SK-N-SH treated with all-trans-retinoic acid at 6 μM for 48 hours (cell line): ENCODE measurements at regions not wholly inside any gene's neighbourhood (a gene's known extent, or its start where the extent isn't known, plus 50 kb on each side); places are given as distances from the start of the nearest gene placed in this dataset.

Experiments used
- ATAC-seq: fragments of 200-7000 bp; cut with Tn5 transposase; 3 replicates; pipeline ENCODE4 v1.9.1; 2020; ENCODE audit warnings: mild to moderate bottlenecking, moderate library complexity
- ARNTL ChIP-seq: fragments of 450-650 bp; formaldehyde crosslinking; IDR thresholded peaks from 2 replicates; pipeline ENCODE4 v1.5.0; 2020; ENCODE audit warnings: low read depth, mild to moderate bottlenecking, moderate library complexity, borderline replicate concordance
- CSDC2 ChIP-seq: fragments of 250-450 bp; sonication (Bioruptor Pico); IDR thresholded peaks from 2 replicates; pipeline ENCODE4 v1.5.0; 2020; ENCODE audit warnings: mild to moderate bottlenecking, moderate library complexity
- ESRRG ChIP-seq: fragments of 250-450 bp; sonication (Bioruptor Pico); IDR thresholded peaks from 2 replicates; pipeline ENCODE4 v1.6.1; 2021; ENCODE audit warnings: mild to moderate bottlenecking
- ISL1 ChIP-seq: fragments of 250-450 bp; sonication (Bioruptor Pico); IDR thresholded peaks from 2 replicates; pipeline ENCODE4 v2.1.2; 2022; ENCODE audit warnings: mild to moderate bottlenecking, moderate library complexity
- PPARA ChIP-seq: fragments of 250-450 bp; sonication (Bioruptor Pico); IDR thresholded peaks from 2 replicates; pipeline ENCODE4 v1.5.0; 2020; ENCODE audit warnings: mild to moderate bottlenecking, borderline replicate concordance
- RARB ChIP-seq: fragments of 250-450 bp; sonication (Bioruptor Pico); IDR thresholded peaks from 2 replicates; pipeline ENCODE4 v1.8.0; 2021; ENCODE audit warnings: mild to moderate bottlenecking, moderate library complexity
- SNAI2 ChIP-seq: fragments of 250-450 bp; sonication (Bioruptor Pico); IDR thresholded peaks from 2 replicates; pipeline ENCODE4 v1.5.0; 2020; ENCODE audit warnings: mild to moderate bottlenecking, moderate library complexity
- TCF4 ChIP-seq: fragments of 250-450 bp; sonication (Bioruptor Pico); IDR thresholded peaks from 2 replicates; pipeline ENCODE4 v1.8.0; 2021; ENCODE audit warnings: mild to moderate bottlenecking, moderate library complexity, borderline replicate concordance
- TOX ChIP-seq: fragments of 250-450 bp; sonication (Bioruptor Pico); IDR thresholded peaks from 2 replicates; pipeline ENCODE4 v1.8.0; 2021; ENCODE audit warnings: mild to moderate bottlenecking, moderate library complexity, borderline replicate concordance
- ZFP3 ChIP-seq: fragments of 250-450 bp; sonication (Bioruptor Pico); IDR thresholded peaks from 2 replicates; pipeline ENCODE4 v1.5.0; 2020; ENCODE audit warnings: mild to moderate bottlenecking, moderate library complexity
- ZFP30 ChIP-seq: fragments of 450-650 bp; formaldehyde crosslinking; IDR thresholded peaks from 2 replicates; pipeline ENCODE4 v1.5.0; 2022; ENCODE audit warnings: mild to moderate bottlenecking, moderate library complexity
- ZNF565 ChIP-seq: fragments of 450-650 bp; formaldehyde crosslinking; conservative IDR thresholded peaks from 2 replicates; pipeline ENCODE4 v1.5.0; 2020; ENCODE audit warnings: low read depth, mild to moderate bottlenecking, moderate library complexity
- ZNF70 ChIP-seq: fragments of 450-650 bp; formaldehyde crosslinking; IDR thresholded peaks from 2 replicates; pipeline ENCODE4 v1.5.0; 2020; ENCODE audit warnings: mild to moderate bottlenecking, moderate library complexity
- ZNF8 ChIP-seq: fragments of 450-650 bp; formaldehyde crosslinking; IDR thresholded peaks from 2 replicates; pipeline ENCODE4 v1.5.0; 2020; ENCODE audit warnings: mild to moderate bottlenecking, moderate library complexity
- TF ChIP-seq, protein P1 (sequence below): fragments of 250-450 bp; sonication (Bioruptor Pico); IDR thresholded peaks from 2 replicates; pipeline ENCODE4 v1.5.1; 2020; ENCODE audit warnings: low read depth, mild to moderate bottlenecking, moderate library complexity
- TF ChIP-seq, protein P2 (sequence below): fragments of 250-450 bp; sonication (Bioruptor Pico); IDR thresholded peaks from 2 replicates; pipeline ENCODE4 v1.5.0; 2020; ENCODE audit warnings: mild to moderate bottlenecking, moderate library complexity
- TF ChIP-seq, protein P3 (sequence below): fragments of 250-450 bp; sonication (Bioruptor Pico); IDR thresholded peaks from 2 replicates; pipeline ENCODE4 v1.8.0; 2020; ENCODE audit warnings: mild to moderate bottlenecking, moderate library complexity, borderline replicate concordance
- TF ChIP-seq, protein P4 (sequence below): fragments of 250-450 bp; sonication (Bioruptor Pico); IDR thresholded peaks from 2 replicates; pipeline ENCODE4 v1.5.1; 2021; ENCODE audit warnings: mild to moderate bottlenecking, moderate library complexity

DNA sequence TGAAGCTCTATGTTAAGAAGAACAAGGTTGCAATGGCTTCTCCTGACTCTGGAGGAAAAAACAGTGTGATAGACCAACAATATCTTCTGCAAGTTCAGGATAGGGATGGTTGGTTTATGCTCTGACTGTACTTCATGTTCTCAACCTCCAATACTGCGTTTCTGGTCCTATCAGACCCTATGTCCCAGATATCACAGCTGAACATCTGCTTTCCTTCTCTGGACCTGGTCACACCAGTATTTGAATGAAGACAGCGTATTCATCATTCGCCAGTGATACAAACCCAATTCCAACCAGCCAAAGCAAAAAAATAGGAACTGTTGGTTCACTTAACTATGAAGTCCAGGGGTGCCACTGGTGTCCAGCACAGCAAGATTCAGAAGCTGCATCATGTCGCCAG, 124.5 kb upstream of the KLF3 start:
- TF ChIP-seq ZFP30 (CRISPR knock-in tag) = no peak
- TF ChIP-seq, protein P1, sequence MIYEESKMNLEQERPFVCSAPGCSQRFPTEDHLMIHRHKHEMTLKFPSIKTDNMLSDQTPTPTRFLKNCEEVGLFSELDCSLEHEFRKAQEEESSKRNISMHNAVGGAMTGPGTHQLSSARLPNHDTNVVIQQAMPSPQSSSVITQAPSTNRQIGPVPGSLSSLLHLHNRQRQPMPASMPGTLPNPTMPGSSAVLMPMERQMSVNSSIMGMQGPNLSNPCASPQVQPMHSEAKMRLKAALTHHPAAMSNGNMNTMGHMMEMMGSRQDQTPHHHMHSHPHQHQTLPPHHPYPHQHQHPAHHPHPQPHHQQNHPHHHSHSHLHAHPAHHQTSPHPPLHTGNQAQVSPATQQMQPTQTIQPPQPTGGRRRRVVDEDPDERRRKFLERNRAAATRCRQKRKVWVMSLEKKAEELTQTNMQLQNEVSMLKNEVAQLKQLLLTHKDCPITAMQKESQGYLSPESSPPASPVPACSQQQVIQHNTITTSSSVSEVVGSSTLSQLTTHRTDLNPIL (CRISPR knock-in tag) = no peak
- no peak for TF ChIP-seq TOX (CRISPR knock-in tag)
- no peak for TF ChIP-seq SNAI2
- no peak for TF ChIP-seq ZNF70
- no peak for TF ChIP-seq PPARA (CRISPR knock-in tag)
- TF ChIP-seq ESRRG (CRISPR knock-in tag) = no peak
- no peak for TF ChIP-seq CSDC2 (CRISPR knock-in tag)
- no peak for TF ChIP-seq ZNF565 (CRISPR knock-in tag)
- TF ChIP-seq ZNF8 (CRISPR knock-in tag) = no peak
- TF ChIP-seq, protein P2, sequence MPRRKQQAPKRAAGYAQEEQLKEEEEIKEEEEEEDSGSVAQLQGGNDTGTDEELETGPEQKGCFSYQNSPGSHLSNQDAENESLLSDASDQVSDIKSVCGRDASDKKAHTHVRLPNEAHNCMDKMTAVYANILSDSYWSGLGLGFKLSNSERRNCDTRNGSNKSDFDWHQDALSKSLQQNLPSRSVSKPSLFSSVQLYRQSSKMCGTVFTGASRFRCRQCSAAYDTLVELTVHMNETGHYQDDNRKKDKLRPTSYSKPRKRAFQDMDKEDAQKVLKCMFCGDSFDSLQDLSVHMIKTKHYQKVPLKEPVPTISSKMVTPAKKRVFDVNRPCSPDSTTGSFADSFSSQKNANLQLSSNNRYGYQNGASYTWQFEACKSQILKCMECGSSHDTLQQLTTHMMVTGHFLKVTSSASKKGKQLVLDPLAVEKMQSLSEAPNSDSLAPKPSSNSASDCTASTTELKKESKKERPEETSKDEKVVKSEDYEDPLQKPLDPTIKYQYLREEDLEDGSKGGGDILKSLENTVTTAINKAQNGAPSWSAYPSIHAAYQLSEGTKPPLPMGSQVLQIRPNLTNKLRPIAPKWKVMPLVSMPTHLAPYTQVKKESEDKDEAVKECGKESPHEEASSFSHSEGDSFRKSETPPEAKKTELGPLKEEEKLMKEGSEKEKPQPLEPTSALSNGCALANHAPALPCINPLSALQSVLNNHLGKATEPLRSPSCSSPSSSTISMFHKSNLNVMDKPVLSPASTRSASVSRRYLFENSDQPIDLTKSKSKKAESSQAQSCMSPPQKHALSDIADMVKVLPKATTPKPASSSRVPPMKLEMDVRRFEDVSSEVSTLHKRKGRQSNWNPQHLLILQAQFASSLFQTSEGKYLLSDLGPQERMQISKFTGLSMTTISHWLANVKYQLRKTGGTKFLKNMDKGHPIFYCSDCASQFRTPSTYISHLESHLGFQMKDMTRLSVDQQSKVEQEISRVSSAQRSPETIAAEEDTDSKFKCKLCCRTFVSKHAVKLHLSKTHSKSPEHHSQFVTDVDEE (CRISPR knock-in tag) = no peak
- TF ChIP-seq, protein P3, sequence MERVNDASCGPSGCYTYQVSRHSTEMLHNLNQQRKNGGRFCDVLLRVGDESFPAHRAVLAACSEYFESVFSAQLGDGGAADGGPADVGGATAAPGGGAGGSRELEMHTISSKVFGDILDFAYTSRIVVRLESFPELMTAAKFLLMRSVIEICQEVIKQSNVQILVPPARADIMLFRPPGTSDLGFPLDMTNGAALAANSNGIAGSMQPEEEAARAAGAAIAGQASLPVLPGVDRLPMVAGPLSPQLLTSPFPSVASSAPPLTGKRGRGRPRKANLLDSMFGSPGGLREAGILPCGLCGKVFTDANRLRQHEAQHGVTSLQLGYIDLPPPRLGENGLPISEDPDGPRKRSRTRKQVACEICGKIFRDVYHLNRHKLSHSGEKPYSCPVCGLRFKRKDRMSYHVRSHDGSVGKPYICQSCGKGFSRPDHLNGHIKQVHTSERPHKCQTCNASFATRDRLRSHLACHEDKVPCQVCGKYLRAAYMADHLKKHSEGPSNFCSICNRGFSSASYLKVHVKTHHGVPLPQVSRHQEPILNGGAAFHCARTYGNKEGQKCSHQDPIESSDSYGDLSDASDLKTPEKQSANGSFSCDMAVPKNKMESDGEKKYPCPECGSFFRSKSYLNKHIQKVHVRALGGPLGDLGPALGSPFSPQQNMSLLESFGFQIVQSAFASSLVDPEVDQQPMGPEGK = no peak
- no peak for ATAC-seq

DNA sequence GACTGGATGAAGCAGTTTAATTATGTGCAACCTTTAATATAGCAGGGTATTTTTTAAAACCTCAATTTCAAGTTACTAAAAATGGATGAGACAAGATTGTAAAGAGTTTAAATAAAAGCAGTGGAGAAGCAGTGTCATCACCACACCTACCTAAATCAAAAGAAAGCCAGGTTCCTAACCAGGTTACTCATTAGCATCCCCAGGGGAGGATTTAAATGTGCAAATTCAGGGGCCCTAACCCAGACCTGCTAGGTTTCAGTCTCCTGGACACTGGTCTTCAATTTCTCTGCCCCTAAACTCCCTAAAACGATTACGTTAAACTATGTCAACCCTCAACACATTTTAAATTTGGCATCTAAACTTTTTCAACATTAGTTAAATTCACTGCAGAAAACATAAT, 116.9 kb upstream of the KLF3 start:
- TF ChIP-seq ARNTL (CRISPR knock-in tag) = no peak
- no peak for TF ChIP-seq RARB
- TF ChIP-seq TOX (CRISPR knock-in tag) = no peak
- no peak for TF ChIP-seq TCF4 (CRISPR knock-in tag)
- TF ChIP-seq, protein P3 = no peak
- TF ChIP-seq, protein P4, sequence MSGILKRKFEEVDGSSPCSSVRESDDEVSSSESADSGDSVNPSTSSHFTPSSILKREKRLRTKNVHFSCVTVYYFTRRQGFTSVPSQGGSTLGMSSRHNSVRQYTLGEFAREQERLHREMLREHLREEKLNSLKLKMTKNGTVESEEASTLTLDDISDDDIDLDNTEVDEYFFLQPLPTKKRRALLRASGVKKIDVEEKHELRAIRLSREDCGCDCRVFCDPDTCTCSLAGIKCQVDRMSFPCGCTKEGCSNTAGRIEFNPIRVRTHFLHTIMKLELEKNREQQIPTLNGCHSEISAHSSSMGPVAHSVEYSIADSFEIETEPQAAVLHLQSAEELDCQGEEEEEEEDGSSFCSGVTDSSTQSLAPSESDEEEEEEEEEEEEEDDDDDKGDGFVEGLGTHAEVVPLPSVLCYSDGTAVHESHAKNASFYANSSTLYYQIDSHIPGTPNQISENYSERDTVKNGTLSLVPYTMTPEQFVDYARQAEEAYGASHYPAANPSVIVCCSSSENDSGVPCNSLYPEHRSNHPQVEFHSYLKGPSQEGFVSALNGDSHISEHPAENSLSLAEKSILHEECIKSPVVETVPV (CRISPR knock-in tag) = no peak
- TF ChIP-seq, protein P2 (CRISPR knock-in tag) = no peak
- TF ChIP-seq ZFP30 (CRISPR knock-in tag) = no peak
- TF ChIP-seq ZNF565 (CRISPR knock-in tag) = no peak
- no peak for TF ChIP-seq ISL1
- no peak for TF ChIP-seq ESRRG (CRISPR knock-in tag)
- TF ChIP-seq CSDC2 (CRISPR knock-in tag) = no peak
- TF ChIP-seq, protein P1 (CRISPR knock-in tag) = no peak
- no peak for TF ChIP-seq ZFP3
- no peak for TF ChIP-seq SNAI2
- no peak for ATAC-seq
